OCI-LY3 (cell line): ENCODE measurements at regions not wholly inside any gene's neighbourhood (a gene's known extent, or its start where the extent isn't known, plus 50 kb on each side); places are given as distances from the start of the nearest gene placed in this dataset.

Experiments used
- EZH2phosphoT487 ChIP-seq: fragments of 200-600 bp; shearing (Covaris generic); IDR thresholded peaks from 2 replicates; pipeline ENCODE4 v1.6.1; 2018; ENCODE audit warnings: antibody characterized with exemption, mixed run types, low read depth
- TF ChIP-seq, protein P1 (sequence below): fragments of 200-600, 300-600 bp; sonication (generic); IDR thresholded peaks from 2 replicates; pipeline ENCODE4 v1.5.1; 2014; ENCODE audit warnings: antibody characterized with exemption, low read length, low read depth

DNA sequence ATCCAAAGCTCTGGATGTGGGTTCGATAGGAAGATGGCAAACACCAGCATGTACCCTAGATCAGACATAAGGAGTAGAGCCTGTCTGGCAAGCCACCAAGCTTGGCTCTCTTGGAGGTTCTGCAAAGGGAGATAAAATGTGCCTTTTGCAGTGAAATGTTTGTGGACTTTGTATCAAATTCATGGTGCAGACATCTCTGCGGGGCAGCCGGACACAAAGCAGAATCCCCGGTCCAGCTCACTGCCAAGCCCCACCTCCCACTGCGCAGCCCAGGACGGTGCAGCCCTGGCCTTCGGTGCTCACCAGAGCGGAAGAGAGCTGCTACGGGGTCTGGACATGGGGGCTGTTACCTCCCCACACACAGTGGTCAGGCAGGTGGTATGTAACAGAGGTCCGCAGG, 333.6 kb upstream of the JARID2 start:
- TF ChIP-seq, protein P1, sequence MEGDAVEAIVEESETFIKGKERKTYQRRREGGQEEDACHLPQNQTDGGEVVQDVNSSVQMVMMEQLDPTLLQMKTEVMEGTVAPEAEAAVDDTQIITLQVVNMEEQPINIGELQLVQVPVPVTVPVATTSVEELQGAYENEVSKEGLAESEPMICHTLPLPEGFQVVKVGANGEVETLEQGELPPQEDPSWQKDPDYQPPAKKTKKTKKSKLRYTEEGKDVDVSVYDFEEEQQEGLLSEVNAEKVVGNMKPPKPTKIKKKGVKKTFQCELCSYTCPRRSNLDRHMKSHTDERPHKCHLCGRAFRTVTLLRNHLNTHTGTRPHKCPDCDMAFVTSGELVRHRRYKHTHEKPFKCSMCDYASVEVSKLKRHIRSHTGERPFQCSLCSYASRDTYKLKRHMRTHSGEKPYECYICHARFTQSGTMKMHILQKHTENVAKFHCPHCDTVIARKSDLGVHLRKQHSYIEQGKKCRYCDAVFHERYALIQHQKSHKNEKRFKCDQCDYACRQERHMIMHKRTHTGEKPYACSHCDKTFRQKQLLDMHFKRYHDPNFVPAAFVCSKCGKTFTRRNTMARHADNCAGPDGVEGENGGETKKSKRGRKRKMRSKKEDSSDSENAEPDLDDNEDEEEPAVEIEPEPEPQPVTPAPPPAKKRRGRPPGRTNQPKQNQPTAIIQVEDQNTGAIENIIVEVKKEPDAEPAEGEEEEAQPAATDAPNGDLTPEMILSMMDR: no peak
- no peak for TF ChIP-seq EZH2phosphoT487
